Psoas muscle (tissue), 7 donors: ENCODE measurements at regions not wholly inside any gene's neighbourhood (a gene's known extent, or its start where the extent isn't known, plus 50 kb on each side); places are given as distances from the start of the nearest gene placed in this dataset.

ENCODE experiments used
- ATAC-seq, 4 donors: fragments of 200-7000 bp; cut with Tn5 transposase; one replicate each; pipeline ENCODE4 v1.9.1; 2020; ENCODE audit warnings: moderate library complexity in 3 of 4, mild to moderate bottlenecking in 2 of 4
- DNase-seq, 2 donors: peaks; one replicate each; pipeline ENCODE4 v3.0.0-alpha.2; 2020
- H3K27ac ChIP-seq: fragments of 200-600 bp; one replicate; pipeline ENCODE4 v1.8.0; 2022
- H3K27me3 ChIP-seq, 3 donors: fragments of 200-600 bp in 1 of 3; one replicate each; pipeline versions ENCODE4 v1.6.1 to v1.8.0; 2013 to 2022; ENCODE audit warnings: low read length in 2 of 3, mild to moderate bottlenecking in 2 of 3, moderate library complexity in 1 of 3; ENCODE audit not compliant: insufficient read depth in 3 of 3
- H3K36me3 ChIP-seq, 2 donors: fragments of 200-600 bp in 1 of 2; one replicate each; pipeline versions ENCODE4 v1.6.1 to v1.8.0; 2013 to 2022; ENCODE audit warnings: low read depth in 1 of 2, mild to moderate bottlenecking in 1 of 2, moderate library complexity in 1 of 2; ENCODE audit not compliant: insufficient read depth in 1 of 2
- H3K4me1 ChIP-seq: fragments of 200-600 bp; one replicate; pipeline ENCODE4 v1.8.0; 2022
- H3K4me3 ChIP-seq: fragments of 200-600 bp; one replicate; pipeline ENCODE4 v1.8.0; 2022; ENCODE audit warnings: mild to moderate bottlenecking
- H3K9me3 ChIP-seq: fragments of 200-600 bp; one replicate; pipeline ENCODE4 v1.8.0; 2022
- WGBS, 3 donors: extraction: QIAGEN DNeasy Blood & Tissue Kit; methylation state at CpG; one replicate each; pipeline versions ENCODE4 v1.1.6 to v1.1.7; 2013; 5-methylcytosine and 5-hydroxymethylcytosine counted together
- intact Hi-C, 2 donors: fragments of 100-400 bp; cut with DNase I; formaldehyde crosslinking; loops; one replicate each; pipeline versions ENCODE4 v1.11.0 to v1.14.2; 2022
- TF ChIP-seq, protein P1 (sequence below): fragments of 200-600 bp; IDR thresholded peaks from one replicate; pipeline ENCODE4 v1.8.0; 2022; ENCODE audit warnings: antibody characterized with exemption
- donor health status: healthy with polysubstance abuse.
- donor health status: DM: no; HTN: no; CAD: no; lungs with moderate emphysema.
- donor health status: Bipolar disorder and iron deficiency.
- donor health status: healthy.
- donor health status: DM: yes; HTN: yes; CAD: no.
- donor health status: DM: no; HTN: no; CAD: no.
- donor health status: DM: yes; HTN: yes; CAD: no.

DNA sequence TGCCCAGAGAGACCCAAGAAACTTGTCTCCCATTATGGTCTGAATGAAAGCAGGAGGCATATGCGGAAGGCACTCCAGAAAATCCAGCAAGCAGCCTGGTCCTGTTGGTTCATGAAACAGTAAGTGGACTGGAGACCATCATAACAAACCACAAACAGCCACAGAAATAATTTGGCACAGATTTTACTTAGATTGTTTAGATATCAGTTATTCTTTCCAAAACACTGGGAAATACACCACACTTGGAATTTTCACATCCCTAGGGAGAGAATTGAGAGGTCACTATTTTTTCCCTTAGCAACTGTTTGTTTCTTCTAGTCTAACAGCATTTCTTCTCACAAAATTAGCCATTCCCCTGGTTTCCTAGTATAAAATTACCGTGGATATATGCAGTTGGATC, 300.8 kb downstream of the OSTF1 start:
- H3K4me1 ChIP-seq, result no peaks in the 10 kb centered on the region
- WGBS, 3 donors, result 60 to 63% (median 61%) methylated on average over 2 of the region's 2 CpGs
- TF ChIP-seq, protein P1, sequence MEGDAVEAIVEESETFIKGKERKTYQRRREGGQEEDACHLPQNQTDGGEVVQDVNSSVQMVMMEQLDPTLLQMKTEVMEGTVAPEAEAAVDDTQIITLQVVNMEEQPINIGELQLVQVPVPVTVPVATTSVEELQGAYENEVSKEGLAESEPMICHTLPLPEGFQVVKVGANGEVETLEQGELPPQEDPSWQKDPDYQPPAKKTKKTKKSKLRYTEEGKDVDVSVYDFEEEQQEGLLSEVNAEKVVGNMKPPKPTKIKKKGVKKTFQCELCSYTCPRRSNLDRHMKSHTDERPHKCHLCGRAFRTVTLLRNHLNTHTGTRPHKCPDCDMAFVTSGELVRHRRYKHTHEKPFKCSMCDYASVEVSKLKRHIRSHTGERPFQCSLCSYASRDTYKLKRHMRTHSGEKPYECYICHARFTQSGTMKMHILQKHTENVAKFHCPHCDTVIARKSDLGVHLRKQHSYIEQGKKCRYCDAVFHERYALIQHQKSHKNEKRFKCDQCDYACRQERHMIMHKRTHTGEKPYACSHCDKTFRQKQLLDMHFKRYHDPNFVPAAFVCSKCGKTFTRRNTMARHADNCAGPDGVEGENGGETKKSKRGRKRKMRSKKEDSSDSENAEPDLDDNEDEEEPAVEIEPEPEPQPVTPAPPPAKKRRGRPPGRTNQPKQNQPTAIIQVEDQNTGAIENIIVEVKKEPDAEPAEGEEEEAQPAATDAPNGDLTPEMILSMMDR, result no peak
- H3K9me3 ChIP-seq, result peaks cover 16% of the 10 kb centered on the region
- no peaks in the 10 kb centered on the region for H3K27me3 ChIP-seq
- no peak overlapping the region for H3K4me3 ChIP-seq
- no peak for DNase-seq
- intact Hi-C loops, result no loop called here
- ATAC-seq, result no peak
- no peak overlapping the region for H3K27ac ChIP-seq
- H3K36me3 ChIP-seq, result no peaks in the 10 kb centered on the region

- intact Hi-C loops, result no loop called here
- H3K27ac ChIP-seq, result no peak overlapping the region
- no peaks in the 10 kb centered on the region for H3K4me1 ChIP-seq
- no peak overlapping the region for H3K4me3 ChIP-seq
- peaks cover 3% of the 10 kb centered on the region for H3K9me3 ChIP-seq
- H3K27me3 ChIP-seq, result no peaks in the 10 kb centered on the region
- TF ChIP-seq, protein P1, result no peak
- DNase-seq (no peak), ATAC-seq (no peak)
- whole genome bisulfite sequencing, 3 donors, result 70 to 80% (median 70%) methylated on average over 5 of the region's 5 CpGs
- H3K36me3 ChIP-seq, result no peaks in the 10 kb centered on the region
Measured at GRCh38 chr9:75390951-75391350, 302.6 kb downstream of the OSTF1 start.

DNA sequence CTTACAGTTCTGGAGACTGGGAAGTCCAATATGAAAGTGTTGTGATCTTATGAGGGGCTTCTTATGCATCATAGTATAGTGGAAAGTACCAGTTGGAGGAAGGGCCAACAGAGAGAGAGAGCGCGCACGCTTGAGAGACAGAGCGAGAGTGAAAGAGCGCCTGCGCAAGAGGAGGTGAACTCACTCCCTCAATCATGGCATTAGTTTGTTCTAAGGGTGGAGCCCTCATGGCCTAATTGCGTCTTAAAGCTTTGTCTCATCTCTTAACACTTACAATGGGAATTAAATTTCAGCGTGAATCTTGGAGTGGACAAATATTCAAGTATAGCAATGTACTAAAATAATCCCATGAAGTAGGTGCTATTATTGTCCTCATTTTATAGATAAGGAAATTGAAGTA, 303.2 kb downstream of the OSTF1 start:
- Histone ChIP-seq H3K27me3 (no peaks in the 10 kb centered on the region), H3K9me3 (peaks cover 3% of the 10 kb centered on the region), H3K4me1 (no peaks in the 10 kb centered on the region), H3K4me3 (no peak overlapping the region), H3K27ac (no peak overlapping the region), H3K36me3 (no peaks in the 10 kb centered on the region)
- ATAC-seq, result no peak
- no peak for DNase-seq
- 96 to 99% (median 97%) methylated on average over 8 of the region's 8 CpGs for WGBS, 3 donors
- intact Hi-C loops, result no loop called here
- TF ChIP-seq, protein P1, result no peak

GRCh38 chr9:75395336-75395735, 307.0 kb downstream of the OSTF1 start:
- DNase-seq, result no peak
- no peak for ATAC-seq
- H3K36me3 ChIP-seq, result no peaks in the 10 kb centered on the region
- H3K27ac ChIP-seq, result no peak overlapping the region
- TF ChIP-seq, protein P1, result no peak
- H3K9me3 ChIP-seq, result no peaks in the 10 kb centered on the region
- no peaks in the 10 kb centered on the region for H3K27me3 ChIP-seq
- no peaks in the 10 kb centered on the region for H3K4me1 ChIP-seq
- H3K4me3 ChIP-seq, result no peak overlapping the region
- intact Hi-C loops, result no loop called here

DNA sequence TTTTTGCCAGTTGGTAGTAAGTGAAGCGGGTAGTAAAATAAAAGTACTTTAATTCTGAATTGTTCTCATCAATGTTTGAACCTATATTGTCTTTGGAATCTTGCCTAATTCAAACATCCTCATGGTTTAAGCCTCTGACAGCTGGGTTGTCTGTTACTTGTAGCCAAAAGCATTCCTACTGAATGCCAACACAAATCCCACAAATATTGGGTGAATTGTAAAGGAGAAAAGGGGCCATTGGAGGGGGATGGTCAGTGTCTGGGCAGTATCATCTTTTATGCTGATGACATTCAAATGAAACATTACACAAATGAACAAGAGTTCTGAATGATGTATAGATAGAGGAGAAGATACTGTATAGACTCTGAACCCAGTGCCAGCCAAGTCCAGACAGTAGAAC, 309.5 kb downstream of the OSTF1 start:
- intact Hi-C loops, result no loop called here
- Histone ChIP-seq H3K4me3 (no peak overlapping the region), H3K36me3 (no peaks in the 10 kb centered on the region), H3K27me3 (no peaks in the 10 kb centered on the region), H3K4me1 (no peaks in the 10 kb centered on the region), H3K27ac (no peak overlapping the region), H3K9me3 (no peaks in the 10 kb centered on the region)
- DNase-seq, result no peak
- TF ChIP-seq, protein P1, result no peak
- no peak for ATAC-seq
- WGBS, 3 donors, result 77 to 89% (median 84%) methylated on average over 1 of the region's 1 CpG
